ENCODE measurements at regions not wholly inside any gene's neighbourhood (a gene's known extent, or its start where the extent isn't known, plus 50 kb on each side); places are given as distances from the start of the nearest gene placed in this dataset.

- TF ChIP-seq POLR2A (IDR thresholded peaks at IDR 0.05; ENCODE audit: low read depth, low read length) (no peak), SPI1 (IDR thresholded peaks at IDR 0.05; ENCODE audit: low read depth, low read length) (no peak), POLR2AphosphoS5 (IDR thresholded peaks at IDR 0.05; ENCODE audit: low read depth, low read length) (no peak), PAX5 (IDR thresholded peaks at IDR 0.05; ENCODE audit: insufficient read depth, low read length, severe bottlenecking) (no peak), POU2F2 (IDR thresholded peaks at IDR 0.05; ENCODE audit: low read depth, low read length) (no peak), TAF1 (IDR thresholded peaks at IDR 0.05; ENCODE audit: low read depth, low read length) (no peak)
Observed at GRCh38 chrX:127572471-127572870, 479.7 kb downstream of the ACTRT1 start.
